ENCODE measurements at regions not wholly inside any gene's neighbourhood (a gene's known extent, or its start where the extent isn't known, plus 50 kb on each side); places are given as distances from the start of the nearest gene placed in this dataset.
"Not testable (repeated sequence)": the region's sequence is repeated elsewhere in the genome, so short reads cannot be mapped to it uniquely, and the experiment has no call there.

DNA sequence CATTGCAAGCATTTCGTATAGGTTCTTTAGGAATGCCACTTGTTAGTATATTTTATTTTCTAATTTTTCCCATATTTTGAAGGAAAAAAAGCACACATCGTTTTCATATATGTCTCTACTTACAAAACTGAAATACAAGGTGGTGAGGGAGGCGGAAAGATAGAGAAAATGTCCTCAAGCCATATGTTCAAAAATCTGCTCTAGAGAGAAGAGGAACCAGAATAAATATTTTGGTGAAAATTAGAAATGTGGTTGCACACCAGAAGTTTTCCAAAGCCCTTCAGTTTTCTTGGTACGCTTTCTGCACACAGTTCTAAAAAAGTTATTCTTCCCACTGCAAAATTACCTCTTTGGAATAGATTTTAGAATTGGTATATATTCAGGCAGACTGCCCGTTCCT lies 107.4 kb upstream of the RHOBTB1 start:
- intact Hi-C loops (cut with DNase I), result no loop called here
- Histone ChIP-seq H3K27me3 (no peaks in the 10 kb centered on the region), H3K36me3 (no peaks in the 10 kb centered on the region), H3K9me3 (no peaks in the 10 kb centered on the region), H3K4me1 (no peaks in the 10 kb centered on the region), H3K4me3 (no peak overlapping the region), H3K27ac (no peak overlapping the region)
- no peak for DNase-seq
- TF ChIP-seq, protein P1, sequence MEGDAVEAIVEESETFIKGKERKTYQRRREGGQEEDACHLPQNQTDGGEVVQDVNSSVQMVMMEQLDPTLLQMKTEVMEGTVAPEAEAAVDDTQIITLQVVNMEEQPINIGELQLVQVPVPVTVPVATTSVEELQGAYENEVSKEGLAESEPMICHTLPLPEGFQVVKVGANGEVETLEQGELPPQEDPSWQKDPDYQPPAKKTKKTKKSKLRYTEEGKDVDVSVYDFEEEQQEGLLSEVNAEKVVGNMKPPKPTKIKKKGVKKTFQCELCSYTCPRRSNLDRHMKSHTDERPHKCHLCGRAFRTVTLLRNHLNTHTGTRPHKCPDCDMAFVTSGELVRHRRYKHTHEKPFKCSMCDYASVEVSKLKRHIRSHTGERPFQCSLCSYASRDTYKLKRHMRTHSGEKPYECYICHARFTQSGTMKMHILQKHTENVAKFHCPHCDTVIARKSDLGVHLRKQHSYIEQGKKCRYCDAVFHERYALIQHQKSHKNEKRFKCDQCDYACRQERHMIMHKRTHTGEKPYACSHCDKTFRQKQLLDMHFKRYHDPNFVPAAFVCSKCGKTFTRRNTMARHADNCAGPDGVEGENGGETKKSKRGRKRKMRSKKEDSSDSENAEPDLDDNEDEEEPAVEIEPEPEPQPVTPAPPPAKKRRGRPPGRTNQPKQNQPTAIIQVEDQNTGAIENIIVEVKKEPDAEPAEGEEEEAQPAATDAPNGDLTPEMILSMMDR (IDR thresholded peaks at IDR 0.05), result no peak
- ATAC-seq, result no peak

DNA sequence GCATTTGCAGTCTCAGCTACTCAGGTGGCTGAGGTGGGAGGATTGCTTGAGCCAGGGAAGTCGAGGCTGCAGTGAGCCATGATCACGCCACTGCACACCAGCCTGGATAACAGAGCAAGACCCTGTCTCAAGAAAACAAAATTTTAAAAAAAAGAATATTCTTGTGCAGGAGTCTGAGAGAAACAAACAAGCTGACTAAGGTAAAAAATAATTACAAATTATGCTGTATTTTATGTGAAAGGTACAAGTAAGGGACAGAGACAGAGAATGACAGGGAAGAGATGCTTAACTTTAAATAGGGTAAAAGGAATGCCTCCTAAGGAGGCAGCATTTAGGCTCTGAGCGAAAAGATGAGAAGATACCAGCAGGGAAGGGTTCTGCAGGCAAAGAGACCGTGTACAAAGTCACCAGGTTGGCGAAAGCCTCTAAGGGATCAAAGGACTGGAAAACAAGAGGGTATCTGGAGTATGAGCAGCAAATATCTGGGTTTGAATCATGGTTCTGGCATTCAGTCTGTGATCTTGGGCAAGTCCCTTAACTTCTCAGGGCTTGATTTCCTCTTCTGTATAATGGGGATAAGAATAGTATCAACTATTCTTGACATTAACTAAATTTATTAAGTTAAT lies 106.2 kb upstream of the RHOBTB1 start:
- H3K36me3 ChIP-seq, result no peaks in the 10 kb centered on the region
- no peak for ATAC-seq
- H3K27me3 ChIP-seq, result no peaks in the 10 kb centered on the region
- intact Hi-C loops (cut with DNase I), result no loop called here
- H3K27ac ChIP-seq, result no peak overlapping the region
- TF ChIP-seq, protein P1 (IDR thresholded peaks at IDR 0.05), result no peak
- no peak for DNase-seq
- H3K4me3 ChIP-seq, result no peak overlapping the region
- H3K9me3 ChIP-seq, result no peaks in the 10 kb centered on the region
- H3K4me1 ChIP-seq, result no peaks in the 10 kb centered on the region

DNA sequence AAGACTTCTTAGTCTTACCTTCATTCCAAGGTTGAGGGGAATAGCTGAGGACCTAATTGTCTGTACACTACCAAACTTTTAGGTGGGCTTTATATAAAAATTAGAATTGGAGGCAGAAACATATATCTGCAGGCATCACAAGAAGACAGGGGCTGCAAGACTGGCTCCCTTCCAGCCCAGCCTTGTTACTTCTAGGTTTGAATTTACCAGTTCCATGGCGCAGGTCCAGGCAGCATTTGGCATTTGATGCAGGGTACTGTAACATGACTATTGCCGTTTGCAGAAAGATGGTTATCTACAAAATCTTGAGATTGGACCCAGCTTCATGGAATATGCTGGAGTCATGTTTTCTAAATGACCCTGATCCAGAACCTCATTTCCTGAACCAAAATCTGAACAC lies 105.4 kb upstream of the RHOBTB1 start:
- H3K27ac ChIP-seq, result no peak overlapping the region
- TF ChIP-seq, protein P1 (IDR thresholded peaks at IDR 0.05), result no peak
- H3K36me3 ChIP-seq, result no peaks in the 10 kb centered on the region
- ATAC-seq, result no peak
- no peaks in the 10 kb centered on the region for H3K27me3 ChIP-seq
- H3K4me3 ChIP-seq, result no peak overlapping the region
- intact Hi-C loops (cut with DNase I), result no loop called here
- H3K9me3 ChIP-seq, result no peaks in the 10 kb centered on the region
- DNase-seq, result no peak
- H3K4me1 ChIP-seq, result no peaks in the 10 kb centered on the region

DNA sequence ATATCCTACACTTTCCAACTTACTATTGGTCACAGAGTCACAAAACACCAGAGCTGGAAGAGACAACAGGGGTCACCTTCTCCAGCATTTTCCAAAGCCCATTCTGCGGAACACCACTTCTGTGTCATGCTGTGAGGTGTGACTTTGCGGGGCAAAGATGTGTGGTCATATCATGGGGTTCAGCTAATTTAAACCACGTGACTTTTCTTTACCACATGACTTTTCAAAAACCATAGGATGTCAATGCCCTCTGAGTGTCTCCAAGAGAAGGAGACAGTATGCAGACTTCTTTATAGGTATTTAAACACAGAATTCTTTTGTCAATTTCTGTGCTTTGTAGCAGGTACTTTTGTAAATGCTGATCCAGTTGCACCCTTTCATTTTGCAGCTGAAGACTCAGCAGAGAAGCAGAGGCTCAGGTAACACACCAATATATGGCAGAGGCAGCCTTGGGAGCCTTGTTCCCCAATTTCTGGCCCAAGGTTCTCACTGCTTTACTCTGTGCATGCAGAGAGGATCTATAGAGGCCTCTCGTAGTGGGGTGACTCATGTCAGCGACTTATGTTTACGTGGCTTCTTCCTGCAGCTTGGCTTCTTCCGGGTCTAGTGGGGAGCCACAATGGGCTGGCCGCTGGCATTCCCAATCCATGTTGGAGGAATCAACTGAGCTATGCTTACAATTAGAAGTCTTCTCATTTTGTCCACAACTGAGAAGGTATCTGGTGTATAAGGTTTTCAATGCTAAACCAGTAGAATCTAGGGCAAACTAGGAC lies 104.0 kb upstream of the RHOBTB1 start:
- ATAC-seq (no peak), DNase-seq (peak in 1 of 4 donors; percentile 18)
- no peaks in the 10 kb centered on the region for H3K27me3 ChIP-seq
- intact Hi-C loops (cut with DNase I), result no loop called here
- H3K4me1 ChIP-seq, result no peaks in the 10 kb centered on the region
- TF ChIP-seq, protein P1 (IDR thresholded peaks at IDR 0.05), result no peak
- H3K27ac ChIP-seq, result no peak overlapping the region
- no peak overlapping the region for H3K4me3 ChIP-seq
- H3K9me3 ChIP-seq, result no peaks in the 10 kb centered on the region
- no peaks in the 10 kb centered on the region for H3K36me3 ChIP-seq

DNA sequence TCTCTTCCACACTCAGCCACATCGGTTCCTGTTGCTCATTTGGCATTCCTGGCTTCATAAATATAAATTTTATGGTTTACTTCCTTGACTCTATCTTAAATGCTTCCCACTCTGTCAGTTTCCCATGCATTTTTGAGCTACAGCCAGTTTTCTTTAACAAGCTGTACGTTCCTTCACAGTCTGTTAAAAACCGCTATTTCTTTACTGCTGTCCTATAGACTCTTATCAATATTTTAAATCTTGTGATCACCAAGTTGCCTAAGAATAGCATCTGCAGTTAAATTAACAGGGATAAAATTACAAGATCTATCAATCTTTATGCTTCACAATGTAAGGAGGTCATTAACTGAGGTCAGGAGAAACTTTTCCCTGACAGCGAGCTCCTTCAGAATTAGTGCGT lies 103.1 kb upstream of the RHOBTB1 start:
- ATAC-seq, result no peak

DNA sequence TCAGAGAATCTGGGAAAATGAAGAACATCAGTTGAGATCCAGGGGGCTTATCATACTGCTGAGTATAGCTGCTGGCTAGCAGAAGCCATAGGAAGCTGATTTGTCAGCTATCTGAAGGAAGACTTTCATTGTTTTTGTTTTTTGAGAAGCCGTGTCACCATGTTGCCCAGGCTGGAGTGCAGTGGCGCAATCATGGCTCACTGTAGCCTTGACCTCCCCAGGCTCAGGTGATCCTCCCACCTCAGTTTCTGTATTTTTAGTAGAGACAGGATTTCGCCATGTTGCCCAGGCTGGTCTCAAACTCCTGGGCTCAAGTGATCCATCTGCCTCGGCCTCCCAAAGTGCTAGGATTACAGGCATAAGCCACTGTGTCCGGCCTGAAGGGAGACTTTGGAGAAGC lies 101.5 kb upstream of the RHOBTB1 start:
- H3K4me3 ChIP-seq; DNase-seq; intact Hi-C loops (cut with DNase I); H3K27ac ChIP-seq; H3K27me3 ChIP-seq; H3K9me3 ChIP-seq; H3K36me3 ChIP-seq; ATAC-seq; H3K4me1 ChIP-seq: not testable (repeated sequence)

More for the DNA sequence above, 103.1 kb upstream of the RHOBTB1 start:
- H3K4me3 ChIP-seq, result no peak overlapping the region
- intact Hi-C loops (cut with DNase I), result no loop called here
- no peaks in the 10 kb centered on the region for H3K27me3 ChIP-seq
- DNase-seq, result peak in 1 of 4 donors; percentile 38
- no peak overlapping the region for H3K27ac ChIP-seq
- no peaks in the 10 kb centered on the region for H3K4me1 ChIP-seq
- TF ChIP-seq, protein P1 (IDR thresholded peaks at IDR 0.05), result no peak
- no peaks in the 10 kb centered on the region for H3K36me3 ChIP-seq
- H3K9me3 ChIP-seq, result no peaks in the 10 kb centered on the region

All from left lung (tissue), 4 donors.